ENCODE measurements at regions not wholly inside any gene's neighbourhood (a gene's known extent, or its start where the extent isn't known, plus 50 kb on each side); places are given as distances from the start of the nearest gene placed in this dataset.

GRCh38 chr16:51658531-51658930, 507.5 kb upstream of the SALL1 start:
- TF ChIP-seq ZNF565 (CRISPR knock-in tag; conservative IDR thresholded peaks at IDR 0.05; ENCODE audit: low read depth) (no peak), ZNF8 (CRISPR knock-in tag; IDR thresholded peaks at IDR 0.05) (no peak), SNAI2 (CRISPR knock-in tag; IDR thresholded peaks at IDR 0.05) (no peak), TOX (CRISPR knock-in tag; IDR thresholded peaks at IDR 0.05; ENCODE audit: borderline replicate concordance) (no peak), ARNTL (CRISPR knock-in tag; IDR thresholded peaks at IDR 0.05; ENCODE audit: borderline replicate concordance, low read depth) (no peak)
